Heart left ventricle (tissue), 16 donors: ENCODE measurements at regions not wholly inside any gene's neighbourhood (a gene's known extent, or its start where the extent isn't known, plus 50 kb on each side); places are given as distances from the start of the nearest gene placed in this dataset.

Experiments
- ATAC-seq, 4 donors: fragments of 200-7000 bp; cut with Tn5 transposase; one replicate each; pipeline ENCODE4 v1.9.1; 2020 to 2022; ENCODE audit warnings: moderate library complexity in 4 of 4, mild to moderate bottlenecking in 3 of 4, moderate number of reproducible peaks in 1 of 4
- DNase-seq, 5 donors: peaks; one replicate each; pipeline ENCODE4 v3.0.0-alpha.2; 2020
- H3K27ac ChIP-seq, 12 donors: fragments of 200-600 bp; sonication (generic) in 4 of 12; one replicate each; pipeline versions ENCODE4 v1.5.0 to v1.8.0; 2016 to 2022; ENCODE audit warnings: mild to moderate bottlenecking in 2 of 12
- H3K27me3 ChIP-seq, 9 donors: fragments of 200-600 bp; sonication (generic) in 2 of 9; one replicate each; pipeline versions ENCODE4 v1.5.1 to v1.8.0; 2016 to 2022; ENCODE audit warnings: mild to moderate bottlenecking in 3 of 9
- H3K36me3 ChIP-seq, 9 donors: fragments of 200-600 bp; sonication (generic) in 2 of 9; one replicate each; pipeline versions ENCODE4 v1.5.0 to v1.8.0; 2018 to 2022; ENCODE audit warnings: mild to moderate bottlenecking in 2 of 9
- H3K4me1 ChIP-seq, 12 donors: fragments of 200-600 bp; sonication (generic) in 4 of 12; one replicate each; pipeline versions ENCODE4 v1.5.0 to v1.8.0; 2016 to 2022; ENCODE audit warnings: mild to moderate bottlenecking in 3 of 12
- H3K4me3 ChIP-seq, 12 donors: fragments of 200-600 bp; sonication (generic) in 4 of 12; one replicate each; pipeline versions ENCODE4 v1.5.0 to v1.8.0; 2017 to 2022; ENCODE audit warnings: mild to moderate bottlenecking in 9 of 12, moderate library complexity in 4 of 12
- H3K9me3 ChIP-seq, 12 donors: fragments of 200-600 bp; sonication (generic) in 4 of 12; one replicate each; pipeline versions ENCODE4 v1.5.0 to v1.8.0; 2016 to 2022; ENCODE audit warnings: mild to moderate bottlenecking in 1 of 12
- CTCF ChIP-seq, 12 donors: fragments of 200-600 bp; sonication (generic) in 4 of 12; IDR thresholded peaks; one replicate each; pipeline versions ENCODE4 v1.5.0 to v1.8.0; 2018 to 2022; ENCODE audit warnings: antibody characterized with exemption in 12 of 12, mild to moderate bottlenecking in 5 of 12
- POLR2A ChIP-seq, 2 donors: fragments of 450-650 bp; IDR thresholded peaks; one replicate each; pipeline ENCODE4 v1.6.1; 2017; ENCODE audit warnings: antibody characterized with exemption in 2 of 2, mild to moderate bottlenecking in 2 of 2, moderate library complexity in 2 of 2
- WGBS, 4 donors: extraction: QIAGEN DNeasy Blood & Tissue Kit in 2 of 4; methylation state at CpG; one replicate each; pipeline versions ENCODE4 v1.1.5 to v1.1.7; 2013 to 2018; 5-methylcytosine and 5-hydroxymethylcytosine counted together
- intact Hi-C, 10 donors: fragments of 100-400 bp; cut with DNase I; formaldehyde crosslinking; loops; one replicate each; pipeline versions ENCODE4 v1.11.1 to v1.14.2; 2022
- donor health status: ischemic (EF 13 %, LVEDD 7.1; RV severe dilation, severe dysfunction).
- donor health status: healthy with polysubstance abuse.
- donor health status: DM: no; HTN: yes; CAD: no.
- donor health status: DM: no; HTN: no; CAD: no.
- donor health status: ischemic (EF 25% LVEDD 6.9; RV normal size, moderate dysfunction).
- donor health status: ischemic (EF 25% LVEDD 5.7; RV mildly dilated, moderate dysfunction).
- donor health status: healthy.
- donor health status: DM: yes; HTN: yes; CAD: no.
- donor health status: ischemic (EF 35%, LVEDD 5.7; RV mildly dilated, moderate dysfunction).
- donor health status: nonischemic (EF 11% LVEDD 7.7; RV severe dilation, severe dysfunction).
- donor health status: DM: yes; HTN: yes; CAD: no.
- donor health status: PGD.
- donor health status: ischemic (EF 29% LVEDD 5.4; RV normal size, mild dysfunction).
- donor health status: nonischemic (EF 23%, LVEDD 6.1; RV moderate dilation, normal function).

GRCh38 chr21:32114419-32115035, 164.3 kb downstream of the MIS18A start:
- no peak for TF ChIP-seq CTCF (IDR thresholded peaks at IDR 0.05)
- TF ChIP-seq POLR2A (IDR thresholded peaks at IDR 0.05), result no peak
- no peak overlapping the region for H3K27ac ChIP-seq
- H3K36me3 ChIP-seq, result no peaks in the 10 kb centered on the region
- H3K27me3 ChIP-seq, result no peaks in the 10 kb centered on the region
- H3K4me3 ChIP-seq, result no peak overlapping the region
- WGBS, 4 donors, result 76 to 81% (median 80%) methylated on average over 11 of the region's 11 CpGs
- intact Hi-C loops, result no loop called here
- no peaks in the 10 kb centered on the region for H3K4me1 ChIP-seq
- H3K9me3 ChIP-seq, result peaks cover 0 to 7% (median 0%) of the 10 kb centered on the region in 12 donors
- DNase-seq (no peak), ATAC-seq (no peak)

- TF ChIP-seq POLR2A (IDR thresholded peaks at IDR 0.05) (no peak), CTCF (IDR thresholded peaks at IDR 0.05) (no peak)
- Histone ChIP-seq H3K9me3 (peaks cover 0 to 7% (median 0%) of the 10 kb centered on the region in 12 donors), H3K36me3 (no peaks in the 10 kb centered on the region), H3K4me3 (no peak overlapping the region), H3K4me1 (no peaks in the 10 kb centered on the region), H3K27me3 (no peaks in the 10 kb centered on the region), H3K27ac (no peak overlapping the region)
- intact Hi-C loops, result no loop called here
- DNase-seq (no peak), ATAC-seq (no peak)
- WGBS, 4 donors, result 87 to 94% (median 90%) methylated on average over 3 of the region's 3 CpGs
Observed at GRCh38 chr21:32113486-32113885, 165.4 kb downstream of the MIS18A start.

- TF ChIP-seq CTCF (IDR thresholded peaks at IDR 0.05), result no peak
- no peak for TF ChIP-seq POLR2A (IDR thresholded peaks at IDR 0.05)
- H3K27me3 ChIP-seq, result no peaks in the 10 kb centered on the region
- peaks cover 0 to 7% (median 0%) of the 10 kb centered on the region in 12 donors for H3K9me3 ChIP-seq
- no peaks in the 10 kb centered on the region for H3K4me1 ChIP-seq
- ATAC-seq (no peak), DNase-seq (no peak)
- H3K27ac ChIP-seq, result no peak overlapping the region
- H3K4me3 ChIP-seq, result no peak overlapping the region
- H3K36me3 ChIP-seq, result no peaks in the 10 kb centered on the region
- intact Hi-C loops, result no loop called here
- 78 to 84% (median 83%) methylated on average over 1 of the region's 1 CpG for WGBS, 4 donors
Observed at GRCh38 chr21:32112195-32112594, 166.7 kb downstream of the MIS18A start.

GRCh38 chr21:32108566-32108965, 170.3 kb downstream of the MIS18A start:
- WGBS, 4 donors, result 88 to 94% (median 90%) methylated on average over 2 of the region's 2 CpGs
- no peaks in the 10 kb centered on the region for H3K27me3 ChIP-seq
- H3K4me1 ChIP-seq, result no peaks in the 10 kb centered on the region
- no peak overlapping the region for H3K27ac ChIP-seq
- ATAC-seq (no peak), DNase-seq (no peak)
- no peaks in the 10 kb centered on the region for H3K36me3 ChIP-seq
- no peak overlapping the region for H3K4me3 ChIP-seq
- TF ChIP-seq CTCF (IDR thresholded peaks at IDR 0.05) (no peak), POLR2A (IDR thresholded peaks at IDR 0.05) (no peak)
- intact Hi-C loops, result no loop called here
- peaks cover 0 to 7% (median 0%) of the 10 kb centered on the region in 12 donors for H3K9me3 ChIP-seq
